ENCODE measurements at regions not wholly inside any gene's neighbourhood (a gene's known extent, or its start where the extent isn't known, plus 50 kb on each side); places are given as distances from the start of the nearest gene placed in this dataset.

DNA sequence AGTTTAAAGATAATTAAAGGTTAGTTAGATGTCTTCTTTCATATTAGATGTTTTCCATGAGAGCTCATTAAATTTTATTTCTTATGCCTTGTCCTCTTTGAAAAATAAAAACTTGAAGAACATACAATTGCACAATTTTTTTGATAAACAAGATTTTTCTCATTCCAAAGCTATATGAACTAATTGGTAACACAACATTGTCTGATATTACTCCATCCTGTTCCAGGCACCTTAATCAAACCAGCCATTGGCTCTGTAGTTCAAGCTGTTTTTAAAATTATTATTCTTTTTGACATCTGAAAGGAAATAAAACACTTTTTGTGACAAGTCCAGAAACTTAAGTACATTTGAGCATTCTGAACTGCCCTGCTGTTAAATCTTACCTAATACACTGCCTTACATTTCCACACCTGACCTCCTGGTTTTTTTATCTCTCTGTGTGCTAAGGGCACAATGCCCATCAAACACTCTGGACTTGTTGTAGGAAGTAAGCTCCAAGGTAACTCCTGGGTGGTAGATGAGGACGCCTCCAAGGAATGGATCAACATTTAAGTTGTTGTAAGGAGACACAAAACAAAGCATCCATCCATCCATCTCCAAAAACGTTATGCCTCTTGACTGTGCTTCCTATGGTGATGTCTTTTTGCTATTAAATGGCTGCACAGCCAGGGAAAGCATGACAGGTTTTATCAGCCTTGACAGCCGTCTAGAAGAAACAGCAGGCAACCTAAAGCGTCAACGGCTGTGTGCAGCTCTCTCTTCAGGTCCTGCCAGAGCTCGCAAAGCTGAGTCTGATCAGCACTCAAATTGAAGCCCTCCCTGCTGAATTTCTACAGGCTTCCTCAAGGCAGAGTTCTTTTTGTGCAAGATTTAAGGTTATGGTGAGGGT is 449.9 kb upstream of the FLRT2 start:
- DNase-seq, result no peak

DNA sequence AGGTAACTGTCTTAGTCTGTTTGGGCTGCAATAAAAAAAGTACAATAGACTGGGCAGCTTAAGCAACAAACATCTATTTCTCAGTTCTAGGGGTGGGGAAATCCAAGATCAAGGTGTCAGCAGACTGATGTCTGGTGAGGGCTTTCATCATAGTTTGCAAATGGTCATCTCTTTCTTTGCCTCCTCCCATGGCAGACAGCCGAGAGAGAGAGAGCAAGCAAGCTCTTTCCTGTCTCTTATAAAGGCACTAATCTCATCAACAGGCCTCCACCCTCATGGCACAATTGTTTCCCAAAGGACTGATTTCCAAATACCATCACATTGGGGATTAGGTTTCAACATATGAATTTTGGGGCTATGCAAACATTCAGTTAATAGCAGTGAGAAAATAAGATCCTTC is 445.6 kb upstream of the FLRT2 start:
- no peak for DNase-seq

DNA sequence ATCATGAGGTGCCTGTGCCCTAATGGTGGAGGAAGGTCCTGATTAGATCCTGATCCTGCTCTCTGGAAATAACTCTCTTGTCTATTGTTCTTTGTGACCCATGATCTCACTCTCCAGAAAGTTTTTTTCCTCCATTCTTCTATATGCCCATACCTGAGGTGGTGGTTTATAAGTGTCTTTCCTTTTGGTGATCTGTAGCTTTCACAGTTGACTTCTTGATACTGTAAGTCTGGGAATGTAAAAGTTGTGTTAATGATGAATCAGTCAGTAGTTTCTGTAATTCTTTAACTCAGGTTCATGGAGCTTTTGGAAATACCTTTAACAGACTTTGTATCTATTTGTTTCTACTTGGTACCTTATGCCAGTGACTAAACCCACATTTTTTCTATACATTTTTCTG is 444.0 kb upstream of the FLRT2 start:
- no peak for DNase-seq

DNA sequence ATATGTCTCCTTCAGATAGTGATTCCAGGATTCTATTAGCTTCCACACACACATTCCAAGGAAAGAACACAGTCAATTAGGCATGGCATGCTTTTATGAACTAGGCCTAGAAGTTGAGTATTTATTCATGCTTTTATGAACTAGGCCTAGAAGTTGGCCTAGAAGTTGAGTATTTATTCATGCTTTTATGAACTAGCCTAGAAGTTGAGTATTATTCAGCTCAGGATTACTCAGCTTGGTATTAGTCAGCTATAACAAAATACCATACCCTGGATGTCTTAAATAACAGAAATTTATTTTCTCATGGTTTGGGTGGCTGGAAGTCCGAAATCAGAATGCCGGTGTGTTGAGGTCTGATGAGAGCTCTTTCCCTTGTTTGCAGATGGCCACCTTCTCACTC is 442.7 kb upstream of the FLRT2 start:
- no peak for DNase-seq

DNA sequence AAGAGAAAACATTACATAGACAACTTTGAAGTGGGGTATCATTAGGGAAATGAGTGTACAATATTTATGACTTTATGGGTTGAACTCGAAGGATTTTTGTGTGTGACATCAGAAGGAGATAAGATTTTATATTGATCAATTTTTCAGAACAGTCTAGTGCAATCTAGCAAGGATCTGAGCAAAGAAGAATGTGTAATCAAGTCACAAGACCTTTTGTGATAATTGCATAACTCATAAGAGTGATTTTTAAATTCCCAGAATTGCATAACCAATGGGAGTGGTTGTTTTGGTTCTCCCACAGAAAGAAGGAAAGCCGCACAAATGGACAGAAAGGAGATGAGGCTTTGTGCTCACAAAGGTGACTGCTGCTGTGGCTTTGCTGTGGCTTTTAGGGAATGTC is 441.8 kb upstream of the FLRT2 start:
- no peak for DNase-seq

DNA sequence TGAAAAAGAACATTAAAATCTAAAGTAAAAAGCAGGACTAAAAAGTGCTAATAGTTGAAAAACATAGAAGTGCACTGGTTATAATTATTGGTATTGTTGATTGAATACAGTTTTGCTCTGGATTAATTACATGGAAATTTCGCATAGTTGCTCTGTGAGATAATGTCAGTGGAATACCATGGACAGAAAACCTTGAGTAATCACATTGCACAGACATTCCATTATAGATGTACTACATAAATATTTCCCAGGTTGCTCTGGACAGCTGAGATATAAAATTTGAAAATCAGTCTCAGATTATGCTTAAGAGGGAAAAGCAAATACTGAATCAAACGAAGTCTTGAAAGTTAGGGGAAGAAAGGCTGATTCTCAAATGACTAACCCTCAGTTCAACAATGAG is 439.3 kb upstream of the FLRT2 start:
- no peak for DNase-seq

DNA sequence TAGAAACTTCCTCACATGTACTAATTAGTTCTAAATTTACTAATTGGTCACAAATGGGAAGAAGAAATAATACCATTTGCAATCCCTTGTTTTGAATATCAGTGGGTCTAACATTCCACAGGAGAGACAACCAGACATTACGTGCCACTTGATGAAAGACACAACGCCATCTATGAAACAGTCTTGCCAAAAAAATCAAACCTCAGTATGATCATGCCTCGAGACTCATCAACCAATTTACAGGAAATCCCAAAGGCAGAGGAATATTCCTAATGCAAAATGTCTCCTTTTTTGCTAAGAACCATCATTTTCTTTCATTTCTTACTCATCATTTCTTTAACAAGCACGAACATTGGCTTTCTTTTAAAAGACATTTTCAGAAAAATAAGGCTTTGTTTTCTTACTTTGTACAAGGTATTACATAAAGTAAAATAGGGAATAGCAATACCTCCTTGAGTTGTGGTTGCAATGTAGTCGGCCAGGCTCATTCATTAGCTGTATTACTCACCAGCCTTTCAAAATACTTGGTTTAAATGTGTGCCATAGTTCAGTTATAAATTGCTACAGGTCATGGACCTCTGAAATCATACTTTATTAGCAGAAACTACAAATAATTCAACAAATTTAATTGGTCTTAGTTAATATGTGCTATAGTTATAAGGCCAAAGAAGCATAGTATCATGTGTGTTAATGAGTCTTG is 436.2 kb upstream of the FLRT2 start:
- no peak for DNase-seq

DNA sequence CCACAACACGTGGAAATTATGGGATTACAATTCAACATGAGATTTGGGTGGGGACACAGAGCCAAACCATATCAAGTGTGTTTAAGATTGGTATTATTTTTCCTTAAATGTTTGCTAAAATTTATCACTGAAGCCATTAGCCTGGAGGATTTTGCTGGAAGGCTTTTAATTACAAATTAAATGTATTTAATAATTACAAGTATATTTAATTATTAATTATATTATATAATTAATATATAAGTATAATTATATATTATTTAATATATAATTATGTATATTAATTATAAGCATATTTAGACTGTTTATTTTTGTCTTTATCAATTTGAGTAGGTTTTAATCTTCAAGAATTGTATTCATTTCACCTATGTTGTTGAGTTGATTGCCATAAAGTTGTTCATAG is 427.4 kb upstream of the FLRT2 start:
- no peak for DNase-seq

DNA sequence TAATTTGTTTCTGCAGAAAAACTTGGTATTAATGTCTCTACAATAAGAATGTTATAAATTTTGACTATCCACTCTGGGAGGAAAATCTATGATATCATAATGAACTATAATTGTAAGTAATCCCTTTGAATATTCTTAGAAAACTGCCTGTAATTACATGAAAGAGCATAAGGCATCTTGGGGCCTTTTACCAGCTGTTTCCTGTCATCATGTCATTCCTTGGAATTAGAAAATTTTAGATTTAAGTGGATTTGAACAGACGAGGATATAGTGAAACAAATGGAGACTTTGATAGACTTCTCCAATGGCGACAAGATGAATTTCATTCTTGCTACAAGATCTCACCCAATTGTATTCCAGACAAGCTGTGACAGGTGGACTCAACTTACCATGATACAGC is 423.4 kb upstream of the FLRT2 start:
- no peak for DNase-seq

DNA sequence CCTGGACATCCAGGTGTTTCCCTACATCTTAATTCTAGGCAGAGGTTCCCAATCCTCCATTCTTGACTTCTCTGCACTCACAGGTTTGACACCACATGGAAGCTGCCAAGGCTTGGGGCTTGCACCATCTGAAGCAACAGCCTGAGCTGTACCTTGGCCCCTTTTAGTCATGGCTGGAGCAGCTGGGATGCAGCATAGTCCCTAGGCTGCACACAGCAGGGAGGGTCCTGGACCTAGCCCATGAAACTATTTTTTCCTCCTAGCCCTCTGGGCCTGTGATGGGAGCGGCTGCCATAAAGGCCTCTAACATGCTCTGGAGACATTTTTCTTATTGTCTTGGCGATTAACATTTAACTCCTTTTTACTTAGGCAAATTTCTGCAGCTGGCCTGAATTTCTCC is 417.2 kb upstream of the FLRT2 start:
- no peak for DNase-seq

DNA sequence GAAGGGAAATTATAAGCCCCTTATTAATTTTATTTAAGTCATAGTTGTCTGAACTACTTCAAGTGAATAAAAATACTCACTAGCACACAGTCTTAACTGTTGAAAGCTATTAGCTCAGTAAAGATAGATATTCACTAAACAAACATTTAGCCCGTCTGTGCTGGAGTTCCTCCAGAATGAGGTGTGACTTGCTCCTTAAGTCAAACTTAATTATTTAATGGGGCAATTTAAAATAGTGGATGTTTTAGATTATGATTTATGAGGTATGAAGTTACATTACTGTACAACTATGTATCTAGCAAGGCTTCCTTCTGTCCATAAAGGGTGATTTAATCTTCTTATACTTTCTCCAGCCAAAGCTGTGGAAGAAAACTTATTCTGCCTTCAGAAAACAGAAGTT is 414.0 kb upstream of the FLRT2 start:
- no peak for DNase-seq

DNA sequence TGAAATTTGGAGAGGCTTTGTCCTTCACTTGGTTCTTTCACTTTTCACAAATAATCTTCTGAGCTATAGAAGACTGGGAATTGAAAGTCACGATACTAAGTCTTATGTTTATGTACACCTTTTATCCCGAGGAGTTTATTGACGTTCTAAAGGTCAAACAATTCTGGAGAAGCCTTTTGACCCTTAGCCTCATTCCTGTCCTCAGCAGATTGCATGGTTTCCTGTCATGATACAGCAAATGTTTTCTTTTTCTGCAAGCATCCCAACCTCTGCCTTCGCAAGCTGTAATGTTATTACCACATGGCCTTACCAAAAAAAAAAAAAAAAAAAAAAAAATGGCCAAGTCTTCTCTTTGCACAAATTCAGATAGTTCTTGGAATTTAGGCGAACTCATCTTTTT is 411.7 kb upstream of the FLRT2 start:
- DNase-seq, result no peak

DNA sequence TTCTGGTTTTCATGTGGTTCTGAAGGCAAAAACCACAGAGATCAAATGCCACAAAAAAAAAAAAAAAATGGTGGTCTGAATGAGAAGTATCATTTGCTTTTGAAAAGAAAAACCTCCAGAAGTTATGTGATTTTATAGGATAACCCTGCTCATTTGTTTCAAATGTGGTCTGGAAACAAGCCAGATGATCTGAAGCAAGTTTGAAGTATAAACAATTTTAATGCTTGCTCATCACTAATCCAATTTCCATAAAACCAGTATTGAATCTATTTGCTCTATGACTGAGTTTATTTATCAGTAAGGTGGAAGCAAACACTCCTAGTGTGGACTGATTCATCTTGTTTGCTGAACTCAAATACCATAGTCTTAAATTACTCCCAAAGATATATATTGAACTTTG is 407.3 kb upstream of the FLRT2 start:
- DNase-seq, result no peak

DNA sequence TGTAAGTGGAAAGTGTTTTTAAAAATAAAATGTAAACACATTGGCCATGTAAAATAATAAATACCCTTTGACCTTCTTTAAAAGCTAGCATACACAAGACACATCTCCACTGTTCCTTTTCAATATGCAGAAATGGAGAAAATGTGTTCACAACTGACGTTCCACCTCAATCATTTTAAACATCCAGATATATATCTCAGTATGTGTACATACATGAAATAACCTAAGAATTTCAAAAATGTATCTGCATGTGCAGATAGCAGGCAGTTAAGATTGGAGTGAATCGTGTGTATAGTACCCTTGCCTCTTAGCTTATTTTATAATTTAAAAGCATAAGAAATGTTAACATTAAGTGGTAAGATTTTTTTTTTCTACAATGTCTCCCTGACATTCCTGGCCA is 406.2 kb upstream of the FLRT2 start:
- no peak for DNase-seq

DNA sequence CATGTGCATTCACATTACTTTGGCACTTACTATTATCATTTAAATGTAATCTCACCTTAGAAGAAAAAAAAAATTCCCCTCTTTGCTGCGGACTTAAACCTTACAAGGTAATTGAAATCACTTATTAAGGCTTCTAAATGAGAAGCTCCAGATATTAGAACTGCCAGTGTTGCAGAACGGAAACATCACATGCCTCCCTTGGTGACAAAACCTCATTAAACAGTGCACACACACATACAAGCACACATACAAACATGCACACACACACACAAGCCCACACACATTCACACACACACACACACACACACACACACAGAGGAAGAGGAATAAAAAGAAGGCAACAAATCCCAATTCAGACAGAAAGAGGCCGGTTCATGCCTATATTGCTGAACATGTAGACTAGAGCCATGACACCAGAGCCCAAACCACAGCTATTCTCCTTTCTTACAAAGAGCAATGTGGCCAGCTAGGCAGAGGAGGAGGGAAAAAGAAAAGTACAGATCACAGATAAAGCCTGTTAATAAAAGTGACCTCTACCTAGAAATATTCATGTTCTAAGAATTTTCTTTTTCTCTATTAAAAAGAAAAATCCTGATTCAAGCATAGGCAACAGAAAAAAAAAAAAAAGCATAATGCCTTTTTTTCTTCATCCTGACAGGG is 405.2 kb upstream of the FLRT2 start:
- DNase-seq, result no peak

DNA sequence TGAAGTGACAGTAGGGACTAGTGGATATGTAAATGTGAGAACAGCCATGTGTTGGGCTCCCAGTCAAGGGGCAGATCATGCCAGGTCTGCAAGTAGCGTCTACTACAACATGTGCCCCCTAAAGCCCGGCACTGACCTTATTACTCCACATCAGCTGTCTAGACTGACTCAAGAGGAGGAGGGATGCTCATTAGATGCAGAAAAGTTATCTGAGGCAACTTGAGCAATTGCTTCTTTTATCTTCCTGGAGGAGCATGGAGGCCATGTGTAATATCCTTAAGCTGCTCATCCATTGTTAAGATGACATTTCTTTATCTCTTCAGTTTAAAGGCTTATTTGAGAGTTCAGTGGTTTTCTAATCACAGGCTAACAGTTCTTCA is 404.7 kb upstream of the FLRT2 start:
- DNase-seq, result no peak

DNA sequence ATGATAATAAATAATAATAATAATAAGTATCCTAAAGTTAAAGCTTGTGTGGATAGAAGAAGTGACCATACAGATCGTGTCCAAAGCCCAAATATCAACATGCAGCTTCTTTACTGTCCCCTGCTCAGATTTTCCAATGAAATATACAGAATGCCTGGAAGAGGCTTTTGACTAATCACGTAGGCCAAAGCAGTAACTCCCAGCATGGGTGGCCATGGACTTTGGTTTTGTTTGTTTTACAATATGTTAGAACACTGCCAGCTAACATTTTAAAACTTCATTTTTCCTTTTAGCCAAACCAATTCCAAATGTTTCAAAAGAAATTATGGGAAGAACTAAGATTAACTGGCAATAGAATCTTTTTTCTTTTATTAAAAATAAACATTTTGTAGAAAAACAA is 400.0 kb upstream of the FLRT2 start:
- no peak for DNase-seq

DNA sequence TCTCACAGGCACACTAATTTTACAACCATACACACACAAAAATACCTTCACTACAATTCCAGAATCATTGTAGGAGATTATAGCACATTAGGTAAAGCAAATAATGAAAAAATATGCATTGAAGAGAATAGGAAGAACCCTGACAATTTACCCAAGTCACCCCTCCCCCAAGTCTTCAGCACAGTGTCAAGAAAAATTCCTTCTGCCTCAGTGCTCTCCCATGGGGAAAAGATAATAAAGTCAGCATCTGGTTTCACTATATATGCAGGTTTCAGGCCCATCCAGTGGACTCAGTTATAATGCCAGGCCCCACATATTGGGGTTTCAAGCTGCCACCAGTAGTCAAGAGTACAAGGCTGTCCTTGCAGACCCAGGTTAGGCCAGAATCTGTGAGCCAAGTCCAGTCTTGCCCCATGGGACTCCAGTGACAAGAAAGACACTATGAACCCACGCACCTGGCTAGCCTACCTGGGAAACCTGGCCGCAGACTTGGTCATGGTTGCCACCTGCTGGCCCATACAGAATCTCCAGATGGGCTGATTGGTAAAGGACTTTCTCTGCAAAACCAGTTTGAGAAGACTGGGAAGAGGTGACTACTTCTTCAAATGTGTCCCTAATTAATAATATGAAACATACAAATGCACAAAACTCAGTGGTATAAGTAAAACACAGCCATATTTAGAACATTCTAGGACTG is 398.6 kb upstream of the FLRT2 start:
- no peak for DNase-seq

DNA sequence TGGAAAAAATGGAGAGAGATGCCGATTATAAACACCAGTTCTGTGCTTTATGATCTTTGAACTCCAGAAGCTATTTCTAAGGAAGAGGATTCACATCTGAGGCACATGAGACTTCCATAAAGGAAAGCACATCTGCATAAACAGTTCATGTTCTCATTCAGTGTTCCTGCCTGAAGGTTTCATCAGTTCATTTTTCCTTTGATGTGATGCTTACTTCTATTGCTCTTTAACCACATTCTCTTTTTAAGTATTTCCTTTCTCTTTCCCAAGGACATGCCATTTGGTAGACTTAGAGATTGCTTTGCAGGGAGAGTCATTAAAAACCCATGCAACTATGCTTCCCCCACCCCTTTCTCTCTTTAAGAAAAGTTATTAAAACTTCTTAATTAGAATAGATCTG is 387.0 kb upstream of the FLRT2 start:
- no peak for DNase-seq

DNA sequence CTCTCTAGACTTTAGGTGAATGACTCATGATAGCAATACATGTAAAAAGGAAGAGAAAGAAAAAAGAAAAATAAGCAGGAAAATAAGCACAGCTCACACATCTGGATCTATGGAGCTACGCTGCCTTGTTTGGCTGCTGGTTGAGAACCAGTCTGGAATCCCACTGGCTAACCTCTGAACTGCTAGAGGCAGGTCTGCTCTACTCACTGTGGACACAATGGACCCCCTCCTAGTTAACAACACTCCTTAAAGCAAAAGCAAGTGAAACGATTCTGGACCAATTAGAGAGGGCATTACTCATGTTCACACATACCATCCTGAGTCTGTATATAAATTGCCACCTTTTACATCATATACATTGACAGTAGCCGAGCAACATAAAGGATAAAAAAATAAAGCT is 383.2 kb upstream of the FLRT2 start:
- DNase-seq, result no peak

DNA sequence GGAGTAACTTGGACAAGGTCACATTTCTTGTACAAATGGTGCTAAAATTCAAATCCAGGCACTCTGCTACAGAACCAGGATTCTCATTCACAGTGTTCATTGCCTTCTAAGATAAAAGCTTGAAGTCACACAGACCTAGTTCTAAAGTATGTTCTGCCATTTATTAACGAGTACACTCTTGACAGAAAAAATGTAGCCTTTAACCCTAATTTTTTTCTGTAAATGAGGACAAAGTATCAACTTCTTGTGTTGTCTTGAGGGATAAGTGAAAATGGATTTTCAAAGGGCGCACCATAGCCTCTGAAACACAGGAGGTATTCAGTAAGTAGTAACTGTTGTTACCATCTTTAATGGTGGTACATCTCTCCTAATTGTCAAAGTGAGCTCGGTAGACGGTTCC is 379.8 kb upstream of the FLRT2 start:
- DNase-seq, result no peak

DNA sequence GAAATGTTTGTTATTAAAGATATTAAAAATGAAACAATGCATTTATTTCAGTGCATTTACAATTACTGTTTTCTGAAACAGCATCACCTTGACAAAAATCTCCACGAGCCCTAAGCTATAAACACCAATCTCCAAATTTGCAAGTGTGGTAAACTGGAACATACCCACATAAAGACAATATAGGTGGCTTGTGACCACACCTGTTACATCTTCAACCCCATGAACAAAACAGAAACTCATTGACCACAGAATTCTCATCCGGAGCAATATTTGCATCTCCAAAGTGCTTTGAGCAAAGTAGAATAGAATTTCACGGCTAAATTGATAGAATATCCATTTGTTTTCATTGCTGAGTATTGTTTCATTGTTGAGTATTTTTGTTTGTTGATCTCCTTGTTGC is 375.2 kb upstream of the FLRT2 start:
- no peak for DNase-seq

DNA sequence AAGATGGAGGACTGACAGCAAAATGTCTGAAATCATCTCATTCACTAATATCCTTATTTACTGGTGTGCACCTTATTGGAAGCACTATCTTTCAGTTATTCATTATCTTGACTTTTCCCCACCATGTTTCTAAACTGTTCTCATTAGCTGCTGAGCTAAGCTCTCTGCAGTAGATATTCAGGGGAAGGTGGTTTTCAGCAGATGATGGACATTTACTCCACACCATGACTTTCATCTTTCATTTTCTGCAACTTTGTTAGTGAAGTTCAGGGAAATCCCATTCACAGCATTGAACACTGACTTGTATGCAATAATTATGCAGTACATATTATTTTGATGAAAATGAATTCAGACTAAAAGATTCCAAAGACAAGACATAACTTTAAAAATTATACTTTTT is 373.6 kb upstream of the FLRT2 start:
- DNase-seq, result no peak

DNA sequence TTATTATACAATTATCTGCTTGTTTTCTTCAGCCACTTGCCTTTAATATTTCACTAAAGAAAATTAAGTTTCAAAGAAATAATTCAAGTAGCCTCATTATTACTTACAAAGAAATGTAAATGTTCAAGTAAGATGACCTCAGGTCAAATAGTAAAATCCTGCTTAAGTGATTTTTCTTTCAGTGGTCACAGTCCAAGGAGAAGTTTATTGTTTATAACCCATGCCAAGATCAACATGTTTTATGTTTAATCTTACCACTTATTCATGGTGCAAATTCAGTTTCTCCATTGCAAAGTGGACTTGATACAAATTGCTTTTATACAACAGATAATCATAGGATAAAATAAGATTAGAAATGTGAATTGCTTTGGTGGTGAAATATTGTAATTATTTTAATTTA is 370.2 kb upstream of the FLRT2 start:
- DNase-seq, result no peak
